HCT116 (cell line): ENCODE measurements at regions not wholly inside any gene's neighbourhood (a gene's known extent, or its start where the extent isn't known, plus 50 kb on each side); places are given as distances from the start of the nearest gene placed in this dataset.

ENCODE experiments used
- ATAC-seq: fragments of 200-7000 bp; cut with Tn5 transposase; 2 replicates; pipeline ENCODE4 v1.9.1; 2020; ENCODE audit warnings: mild to moderate bottlenecking, moderate library complexity
- BruUV-seq: library from RNA; stranded (reverse); fragments of 400-500 nt; replicated peaks from 2 replicates; lab custom pipeline; 2021; lab: Mats Ljungman, UMichigan
- CTCF ChIA-PET: fragments of 300-600 bp; sonication (Branson Sonifier 250); formaldehyde crosslinking; loops from one replicate; lab custom pipeline; 2021; ENCODE audit warnings: antibody characterized with exemption; lab: Charles Lee
- POLR2A ChIA-PET: fragments of 300-600, 350-600 bp; sonication (Branson Sonifier 250); formaldehyde crosslinking; loops from one replicate; lab custom pipeline; 2021; ENCODE audit warnings: antibody characterized with exemption; lab: Charles Lee
- RAD21 ChIA-PET, 2 experiments: fragments of 300-600 bp; sonication (Branson Sonifier 250); formaldehyde crosslinking; loops; one replicate each; lab custom pipeline; 2023; ENCODE audit warnings: low total read pairs in 2 of 2; ENCODE audit not compliant: uncharacterized antibody in 2 of 2, unreplicated experiment in 2 of 2, low non-redundant PET in 1 of 2; lab: Charles Lee
- DNase-seq: peaks from one replicate; pipeline ENCODE4 v3.0.0-alpha.2; 2010; ENCODE audit warnings: low read depth, low spot score
- H2AFZ ChIP-seq: fragments of 200-600 bp; shearing (Covaris generic), sonication (generic); 2 replicates; pipeline ENCODE4 v1.6.1; 2017; ENCODE audit warnings: low read depth, mixed run types, mixed read lengths, antibody characterized with exemption, low read length; ENCODE audit not compliant: poor library complexity, severe bottlenecking
- H3K27ac ChIP-seq: 2 replicates; pipeline ENCODE4 v1.5.1; 2012; ENCODE audit warnings: low read depth, low read length
- H3K27me3 ChIP-seq: fragments of 200-600 bp; sonication (generic); 2 replicates; pipeline ENCODE4 v1.6.1; 2016; ENCODE audit warnings: mixed run types, low read length, mixed read lengths; ENCODE audit not compliant: insufficient read depth
- H3K36me3 ChIP-seq, 2 experiments: fragments of 200-500 bp in 1 of 2; fragments of 200-600 bp in 1 of 2; sonication (Bioruptor generic) in 1 of 2; sonication (generic) in 1 of 2; 2 replicates each; pipeline versions ENCODE4 v1.5.1 to v1.6.1; 2014 to 2016; ENCODE audit warnings: low read length in 2 of 2, inconsistent platforms in 1 of 2, mixed read lengths in 1 of 2, mixed run types in 1 of 2; ENCODE audit not compliant: insufficient read depth in 2 of 2, control insufficient read depth in 1 of 2
- H3K4me1 ChIP-seq, 2 experiments: fragments of 200-600 bp in 1 of 2; sonication (generic) in 1 of 2; 2 replicates each; pipeline versions ENCODE4 v1.5.1 to v1.6.1; 2012 to 2017; ENCODE audit warnings: low read length in 2 of 2, inconsistent platforms in 1 of 2, mild to moderate bottlenecking in 1 of 2, mixed read lengths in 1 of 2, mixed run types in 1 of 2, moderate library complexity in 1 of 2; ENCODE audit not compliant: insufficient read depth in 2 of 2, control insufficient read depth in 1 of 2
- H3K4me2 ChIP-seq: fragments of 200-600 bp; sonication (generic); 2 replicates; pipeline ENCODE4 v1.6.1; 2017; ENCODE audit warnings: mixed run types, low read length, mixed read lengths
- H3K4me3 ChIP-seq, 2 experiments: fragments of 200-600 bp in 1 of 2; sonication (generic) in 1 of 2; replicated peaks in 1 of 2; 2 replicates each; pipeline ENCODE4 v1.5.1; 2011 to 2016; ENCODE audit warnings: low read length in 2 of 2, control low read depth in 1 of 2, low read depth in 1 of 2, mild to moderate bottlenecking in 1 of 2, mixed read lengths in 1 of 2, mixed run types in 1 of 2
- H3K79me2 ChIP-seq: fragments of 200-600 bp; sonication (generic); 2 replicates; pipeline ENCODE4 v1.6.1; 2017; ENCODE audit warnings: mild to moderate bottlenecking, mixed run types, low read length, moderate library complexity, mixed read lengths; ENCODE audit not compliant: insufficient read depth
- H3K9ac ChIP-seq: fragments of 200-600 bp; sonication (generic); 2 replicates; pipeline ENCODE4 v1.6.1; 2016; ENCODE audit warnings: low read length, mixed read lengths
- H3K9me2 ChIP-seq: fragments of 200-600 bp; sonication (generic), shearing (Covaris generic); 2 replicates; pipeline ENCODE4 v1.6.1; 2017; ENCODE audit warnings: mixed run types, mild to moderate bottlenecking, moderate library complexity; ENCODE audit not compliant: insufficient read depth
- H3K9me3 ChIP-seq, 2 experiments: fragments of 200-500 bp in 1 of 2; fragments of 200-600 bp in 1 of 2; sonication (Bioruptor generic) in 1 of 2; sonication (generic) in 1 of 2; 2 replicates each; pipeline ENCODE4 v1.6.1; 2014 to 2017; ENCODE audit warnings: low read length in 2 of 2, mixed read lengths in 2 of 2, inconsistent platforms in 1 of 2, low read depth in 1 of 2, mild to moderate bottlenecking in 1 of 2, mixed run types in 1 of 2, moderate library complexity in 1 of 2; ENCODE audit not compliant: control insufficient read depth in 1 of 2, insufficient read depth in 1 of 2
- H4K20me1 ChIP-seq: fragments of 200-600 bp; sonication (generic), shearing (Covaris generic); 2 replicates; pipeline ENCODE4 v1.6.1; 2017; ENCODE audit warnings: mixed run types, mild to moderate bottlenecking, moderate library complexity; ENCODE audit not compliant: insufficient read depth
- ATF3 ChIP-seq: IDR thresholded peaks from 2 replicates; pipeline ENCODE4 v1.6.1; 2012
- CBX3 ChIP-seq: IDR thresholded peaks from 2 replicates; pipeline ENCODE4 v1.6.1; 2012; ENCODE audit warnings: low read depth
- EGR1 ChIP-seq: IDR thresholded peaks from 2 replicates; pipeline ENCODE4 v1.6.1; 2012; ENCODE audit warnings: low read depth
- ELF1 ChIP-seq: IDR thresholded peaks from 2 replicates; pipeline ENCODE4 v1.6.1; 2012; ENCODE audit warnings: low read depth, borderline replicate concordance
- EZH2 ChIP-seq: fragments of 200-600 bp; sonication (generic); IDR thresholded peaks from 2 replicates; pipeline ENCODE4 v1.6.1; 2017; ENCODE audit warnings: antibody characterized with exemption, mixed run types
- EZH2phosphoT487 ChIP-seq: fragments of 200-600 bp; IDR thresholded peaks from 2 replicates; pipeline ENCODE4 v1.6.1; 2018; ENCODE audit warnings: antibody characterized with exemption, borderline replicate concordance
- FOSL1 ChIP-seq: IDR thresholded peaks from 2 replicates; pipeline ENCODE4 v1.6.1; 2012; ENCODE audit warnings: low read depth
- POLR2A ChIP-seq: IDR thresholded peaks from 2 replicates; pipeline ENCODE4 v1.7.0; 2011; ENCODE audit warnings: borderline replicate concordance; ENCODE audit not compliant: insufficient read depth, insufficient read length; ENCODE audit errors: extremely low read depth
- POLR2AphosphoS5 ChIP-seq: IDR thresholded peaks from 2 replicates; pipeline ENCODE4 v1.6.1; 2011; ENCODE audit warnings: mild to moderate bottlenecking, low read depth, low read length, moderate library complexity
- RAD21 ChIP-seq: IDR thresholded peaks from 2 replicates; pipeline ENCODE4 v1.6.1; 2012; ENCODE audit warnings: low read depth, mild to moderate bottlenecking
- SP1 ChIP-seq: IDR thresholded peaks from 2 replicates; pipeline ENCODE4 v1.6.1; 2012; ENCODE audit warnings: low read depth
- SRF ChIP-seq: IDR thresholded peaks from 2 replicates; pipeline ENCODE4 v1.6.1; 2012; ENCODE audit warnings: low read depth
- TCF7L2 ChIP-seq: IDR thresholded peaks from 2 replicates; pipeline ENCODE4 v1.7.0; 2011; ENCODE audit warnings: borderline replicate concordance, inconsistent platforms; ENCODE audit not compliant: insufficient read depth, insufficient read length; ENCODE audit errors: extremely low read depth
- ZBTB33 ChIP-seq: IDR thresholded peaks from 2 replicates; pipeline ENCODE4 v1.6.1; 2011; ENCODE audit warnings: mild to moderate bottlenecking, low read length, moderate library complexity; ENCODE audit not compliant: insufficient replicate concordance; ENCODE audit errors: extremely low read depth
- ZFX ChIP-seq: fragments of 450-650 bp; IDR thresholded peaks from 2 replicates; pipeline ENCODE4 v1.6.1; 2017
- ZNF274 ChIP-seq: fragments of 200-500 bp; sonication (Bioruptor generic); IDR thresholded peaks from 2 replicates; pipeline ENCODE4 v1.6.1; 2014; ENCODE audit warnings: mild to moderate bottlenecking, low read depth, low read length, inconsistent platforms
- intact Hi-C: fragments of 100-400 bp; cut with micrococcal nuclease; formaldehyde crosslinking; loops from 2 replicates; pipeline ENCODE4 v1.10.0; 2022

- ChIA-PET POLR2A (no interaction called here), RAD21 (no interaction called here), CTCF (no interaction called here)
- Histone ChIP-seq H3K36me3 (no peaks in the 10 kb centered on the region), H3K27ac (no peak overlapping the region), H3K27me3 (no peaks in the 10 kb centered on the region), H3K4me1 (no peaks in the 10 kb centered on the region), H3K9me2 (no peaks in the 10 kb centered on the region), H3K4me2 (no peak overlapping the region), H3K9ac (no peak overlapping the region), H3K4me3 (no peak overlapping the region), H3K79me2 (no peaks in the 10 kb centered on the region), H4K20me1 (no peaks in the 10 kb centered on the region), H3K9me3 (no peaks in the 10 kb centered on the region; a peak in 2 of 4 replicates), H2AFZ (no peak overlapping the region)
- BruUV-seq = no TSS peak
- TF ChIP-seq RAD21 (no peak), EGR1 (no peak), EZH2phosphoT487 (no peak), SRF (no peak), CBX3 (no peak), ZNF274 (no peak), FOSL1 (no peak), EZH2 (no peak), SP1 (no peak), ZFX (no peak), TCF7L2 (no peak), POLR2AphosphoS5 (no peak), ATF3 (no peak), POLR2A (no peak)
- ATAC-seq (no peak), DNase-seq (no peak)
- intact Hi-C loops = no loop called here
Measured at GRCh38 chr5:39491210-39491609, 66.4 kb upstream of the DAB2 start.

- Histone ChIP-seq H3K9me3 (no peaks in the 10 kb centered on the region; a peak in 2 of 4 replicates), H3K9me2 (no peaks in the 10 kb centered on the region), H3K9ac (no peak overlapping the region), H3K79me2 (no peaks in the 10 kb centered on the region), H3K27me3 (no peaks in the 10 kb centered on the region), H3K4me1 (no peaks in the 10 kb centered on the region), H4K20me1 (no peaks in the 10 kb centered on the region), H3K36me3 (no peaks in the 10 kb centered on the region), H3K4me3 (no peak overlapping the region), H3K4me2 (no peak overlapping the region), H3K27ac (no peak overlapping the region), H2AFZ (no peak overlapping the region)
- POLR2A ChIA-PET = no interaction called here
- intact Hi-C loops = no loop called here
- no peak for TF ChIP-seq TCF7L2
- no peak for TF ChIP-seq ZBTB33
- TF ChIP-seq SRF = no peak
- TF ChIP-seq CBX3 = no peak
- TF ChIP-seq ELF1 = no peak
- no peak for TF ChIP-seq ATF3
- no peak for TF ChIP-seq SP1
- TF ChIP-seq POLR2AphosphoS5 = no peak
- no peak for TF ChIP-seq ZFX
- no peak for TF ChIP-seq EZH2phosphoT487
- no peak for ATAC-seq
- BruUV-seq = no TSS peak
- RAD21 ChIA-PET = no interaction called here
- no peak for DNase-seq
- CTCF ChIA-PET = interaction anchor here (1.4 kb wide), 1 partner anchor 59 kb away, joined by 3 read pairs; no protein-coding TSS in a partner anchor
Measured at GRCh38 chr5:39489263-39489662, 64.5 kb upstream of the DAB2 start.
